Erythroblast (primary cell): ENCODE measurements at regions not wholly inside any gene's neighbourhood (a gene's known extent, or its start where the extent isn't known, plus 50 kb on each side); places are given as distances from the start of the nearest gene placed in this dataset.

ENCODE experiments used
- GATA1 ChIP-seq: IDR thresholded peaks from 2 replicates; pipeline ENCODE4 v1.6.1; 2011; ENCODE audit warnings: low read depth, mild to moderate bottlenecking, control low read depth, low read length, moderate library complexity
- POLR2A ChIP-seq: IDR thresholded peaks from 2 replicates; pipeline ENCODE4 v1.6.1; 2011; ENCODE audit warnings: mild to moderate bottlenecking, low read length

DNA sequence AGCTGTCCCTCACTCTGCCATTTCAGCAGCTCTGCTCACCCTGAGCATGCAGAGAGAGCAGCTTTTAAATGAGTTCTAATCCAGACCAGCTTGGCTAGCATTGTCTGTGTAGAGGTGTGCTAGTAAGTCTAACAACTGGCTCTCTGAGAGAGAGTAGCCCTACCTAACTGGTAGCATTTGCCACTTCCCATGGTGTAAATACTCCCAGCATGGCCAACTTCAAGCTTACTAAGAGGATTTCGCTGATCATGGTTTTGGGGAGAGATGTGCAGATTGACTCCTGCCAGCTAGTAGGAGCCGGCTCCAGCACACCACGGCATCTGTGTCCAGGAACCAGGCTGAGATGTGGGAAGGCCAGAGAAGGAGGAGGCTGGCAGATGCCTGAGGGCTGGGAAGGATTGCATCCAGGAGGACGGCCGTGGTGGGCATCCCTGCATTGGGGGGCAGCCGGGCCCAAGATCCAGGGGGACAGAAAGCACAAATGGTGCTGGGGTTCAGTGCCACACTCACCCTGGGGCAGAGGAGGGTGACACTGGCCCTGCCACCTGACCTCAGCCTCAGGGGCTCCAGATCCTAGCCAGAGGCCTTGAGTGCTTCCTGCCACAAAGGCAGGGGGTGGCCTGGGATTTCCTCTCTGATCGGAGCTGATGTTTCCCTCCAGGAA lies 394.9 kb upstream of the TNRC6C start:
- no peak for TF ChIP-seq POLR2A
- TF ChIP-seq GATA1: no peak
